H1 (cell line): ENCODE measurements at regions not wholly inside any gene's neighbourhood (a gene's known extent, or its start where the extent isn't known, plus 50 kb on each side); places are given as distances from the start of the nearest gene placed in this dataset.

ENCODE experiments used
- CHD7 ChIP-seq: fragments of 300-600 bp; sonication (generic); IDR thresholded peaks from 2 replicates; pipeline ENCODE4 v1.7.1; 2012; ENCODE audit warnings: low read length, moderate library complexity, mild to moderate bottlenecking, inconsistent platforms; ENCODE audit not compliant: insufficient replicate concordance
- CTCF ChIP-seq, 3 experiments: IDR thresholded peaks; 1 replicate in 2 of 3; 2 replicates in 1 of 3; pipeline versions ENCODE4 v1.5.1 to v1.6.1; 2011; ENCODE audit warnings: low read length in 3 of 3, mild to moderate bottlenecking in 3 of 3, inconsistent platforms in 2 of 3, low read depth in 1 of 3, moderate library complexity in 1 of 3; ENCODE audit not compliant: insufficient read depth in 1 of 3; ENCODE audit errors: control extremely low read depth in 1 of 3

- TF ChIP-seq CHD7: no peak
- no peak for TF ChIP-seq CTCF (IDR thresholded peaks at IDR 0.05; ENCODE audit: control extremely low read depth in 1 of 3, insufficient read depth in 1 of 3, low read depth in 1 of 3, low read length in 3 of 3)
- TF ChIP-seq, all 59 proteins: peak for 0
Measured at GRCh38 chr1:103199001-103199400, 90.7 kb upstream of the COL11A1 start (continued).
